Kidney (tissue), 13 donors: ENCODE measurements at regions not wholly inside any gene's neighbourhood (a gene's known extent, or its start where the extent isn't known, plus 50 kb on each side); places are given as distances from the start of the nearest gene placed in this dataset.

Experiments used
- DNase-seq, 5 donors: peaks; one replicate each; pipeline ENCODE4 v3.0.0-alpha.2; 2013 to 2020
- FAIRE-seq: peaks from 2 replicates; lab custom pipeline; 2012; peaks lifted over from hg19 to GRCh38; lab: Jason Lieb, UNC
- H3K27ac ChIP-seq, 2 donors: one replicate each; pipeline ENCODE4 v1.7.0; 2013; ENCODE audit warnings: low read depth in 2 of 2, low read length in 2 of 2, inconsistent platforms in 1 of 2
- H3K27me3 ChIP-seq: one replicate; pipeline ENCODE4 v1.7.1; 2013; ENCODE audit warnings: low read length, inconsistent platforms; ENCODE audit not compliant: control insufficient read depth, insufficient read depth
- H3K36me3 ChIP-seq, 3 donors: one replicate each; pipeline versions ENCODE4 v1.7.0 to v1.7.1; 2013; ENCODE audit warnings: low read length in 3 of 3, control low read depth in 1 of 3, inconsistent platforms in 1 of 3; ENCODE audit not compliant: insufficient read depth in 3 of 3, control insufficient read depth in 2 of 3
- H3K4me1 ChIP-seq, 3 donors: one replicate each; pipeline versions ENCODE4 v1.7.0 to v1.7.1; 2013; ENCODE audit warnings: low read length in 3 of 3, inconsistent platforms in 1 of 3, low read depth in 1 of 3; ENCODE audit not compliant: control insufficient read depth in 2 of 3, insufficient read depth in 2 of 3
- H3K4me3 ChIP-seq, 3 donors: one replicate each; pipeline versions ENCODE4 v1.7.0 to v1.8.1; 2013; ENCODE audit warnings: low read length in 3 of 3, control low read depth in 1 of 3, inconsistent platforms in 1 of 3
- H3K9ac ChIP-seq, 3 donors: one replicate each; pipeline versions ENCODE4 v1.7.0 to v1.7.1; 2013; ENCODE audit warnings: low read length in 3 of 3, control low read depth in 1 of 3, inconsistent platforms in 1 of 3
- H3K9me3 ChIP-seq, 3 donors: one replicate each; pipeline versions ENCODE4 v1.7.0 to v1.7.1; 2013; ENCODE audit warnings: low read length in 3 of 3, control low read depth in 1 of 3, inconsistent platforms in 1 of 3; ENCODE audit not compliant: control insufficient read depth in 2 of 3, insufficient read depth in 1 of 3
- intact Hi-C: fragments of 100-400 bp; cut with DNase I; formaldehyde crosslinking; loops from one replicate; pipeline ENCODE4 v1.11.1; 2022
- TF ChIP-seq, protein P1 (sequence below): IDR thresholded peaks from 3 replicates; pipeline ENCODE4 v1.5.1; 2012; ENCODE audit warnings: mild to moderate bottlenecking, moderate library complexity, borderline replicate concordance; ENCODE audit not compliant: insufficient read depth; ENCODE audit errors: extremely low read depth
- donor health status: control.
- donor health status: control.
- donor health status: control.
- donor health status: control.
- donor health status: control.
- donor health status: DM: yes; HTN: yes; CAD: no.
- donor health status: Normal renal cell carcinoma (clear cell type).

DNA sequence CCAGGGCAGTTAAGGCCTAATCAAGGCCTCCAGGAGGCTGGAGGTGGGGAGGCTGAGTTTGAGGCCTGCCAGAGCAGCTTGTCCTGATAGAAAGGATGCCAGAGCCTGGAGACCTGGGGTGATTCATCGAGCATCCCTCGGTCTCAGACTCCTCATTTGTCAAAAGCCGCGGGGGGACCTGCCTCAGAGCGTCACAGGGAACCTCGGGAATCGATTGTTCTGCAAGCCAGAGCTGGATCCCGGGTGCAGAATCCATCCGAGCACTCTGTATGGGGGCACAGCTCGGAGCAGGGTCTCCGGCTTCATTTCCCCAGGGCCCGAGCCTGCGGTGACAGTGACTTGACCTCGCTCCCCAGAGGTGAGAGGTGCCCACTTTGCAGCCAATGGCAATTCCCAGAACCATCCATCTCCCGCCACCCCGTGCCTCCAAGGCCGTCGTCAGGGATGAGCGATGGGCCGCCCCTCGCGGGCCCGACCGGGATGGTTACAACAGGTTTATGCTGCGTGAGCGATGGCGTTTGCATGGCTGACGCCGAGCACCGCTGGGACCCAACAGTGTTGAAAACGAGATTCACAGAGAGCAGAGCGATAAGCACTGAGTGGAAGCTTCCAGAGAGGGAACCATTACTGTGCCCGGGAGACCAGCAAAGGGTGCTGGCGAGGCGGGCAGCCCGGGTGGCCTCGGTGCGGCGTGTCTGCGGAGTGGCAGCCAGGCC, 117.1 kb upstream of the GSE1 start:
- Histone ChIP-seq H3K27me3 (no peaks in the 10 kb centered on the region), H3K4me3 (no peak overlapping the region), H3K27ac (no peak overlapping the region), H3K36me3 (peaks cover 0 to 2% (median 0%) of the 10 kb centered on the region in 3 donors), H3K9me3 (no peaks in the 10 kb centered on the region), H3K4me1 (peaks cover 0 to 18% (median 14%) of the 10 kb centered on the region in 3 donors), H3K9ac (no peak overlapping the region)
- intact Hi-C loops = no loop called here
- peak in 1 of 5 donors; percentile 54 for DNase-seq
- TF ChIP-seq, protein P1, sequence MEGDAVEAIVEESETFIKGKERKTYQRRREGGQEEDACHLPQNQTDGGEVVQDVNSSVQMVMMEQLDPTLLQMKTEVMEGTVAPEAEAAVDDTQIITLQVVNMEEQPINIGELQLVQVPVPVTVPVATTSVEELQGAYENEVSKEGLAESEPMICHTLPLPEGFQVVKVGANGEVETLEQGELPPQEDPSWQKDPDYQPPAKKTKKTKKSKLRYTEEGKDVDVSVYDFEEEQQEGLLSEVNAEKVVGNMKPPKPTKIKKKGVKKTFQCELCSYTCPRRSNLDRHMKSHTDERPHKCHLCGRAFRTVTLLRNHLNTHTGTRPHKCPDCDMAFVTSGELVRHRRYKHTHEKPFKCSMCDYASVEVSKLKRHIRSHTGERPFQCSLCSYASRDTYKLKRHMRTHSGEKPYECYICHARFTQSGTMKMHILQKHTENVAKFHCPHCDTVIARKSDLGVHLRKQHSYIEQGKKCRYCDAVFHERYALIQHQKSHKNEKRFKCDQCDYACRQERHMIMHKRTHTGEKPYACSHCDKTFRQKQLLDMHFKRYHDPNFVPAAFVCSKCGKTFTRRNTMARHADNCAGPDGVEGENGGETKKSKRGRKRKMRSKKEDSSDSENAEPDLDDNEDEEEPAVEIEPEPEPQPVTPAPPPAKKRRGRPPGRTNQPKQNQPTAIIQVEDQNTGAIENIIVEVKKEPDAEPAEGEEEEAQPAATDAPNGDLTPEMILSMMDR = no peak
- FAIRE-seq = no peak

- DNase-seq = no peak
Observed at GRCh38 chr16:85497622-85498314, 115.4 kb upstream of the GSE1 start.

DNA sequence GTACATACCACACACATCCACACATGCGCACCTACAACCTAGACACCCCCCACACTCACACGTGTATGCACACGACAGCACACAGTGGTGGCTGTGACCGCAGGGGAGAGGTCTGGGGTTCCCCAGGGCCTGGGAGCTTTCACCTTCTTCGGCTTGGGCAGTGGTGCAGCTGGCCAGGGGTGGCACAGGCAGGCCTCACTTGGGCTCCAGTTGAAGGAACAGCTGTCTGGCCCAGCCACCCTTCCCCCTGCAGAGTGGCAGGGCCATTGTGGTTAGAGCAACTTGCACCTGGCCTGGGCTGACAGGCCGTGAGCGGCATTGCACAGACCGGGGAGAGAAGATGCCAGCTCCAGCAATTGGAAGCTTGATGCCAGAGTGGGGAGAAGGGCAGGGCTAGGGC, 114.5 kb upstream of the GSE1 start:
- FAIRE-seq (no peak), DNase-seq (no peak)
- Histone ChIP-seq H3K4me1 (no peaks in the 10 kb centered on the region), H3K4me3 (no peak overlapping the region), H3K27ac (no peak overlapping the region), H3K36me3 (peaks cover 0 to 2% (median 0%) of the 10 kb centered on the region in 3 donors), H3K9ac (no peak overlapping the region), H3K27me3 (no peaks in the 10 kb centered on the region), H3K9me3 (no peaks in the 10 kb centered on the region)
- TF ChIP-seq, protein P1 = no peak
- intact Hi-C loops = no loop called here

More at GRCh38 chr16:85497622-85498314, 115.4 kb upstream of the GSE1 start:
- no peak for FAIRE-seq
- Histone ChIP-seq H3K27ac (no peak overlapping the region), H3K27me3 (no peaks in the 10 kb centered on the region), H3K4me1 (peaks cover 0 to 3% (median 0%) of the 10 kb centered on the region in 3 donors), H3K36me3 (peaks cover 0 to 2% (median 0%) of the 10 kb centered on the region in 3 donors), H3K9me3 (no peaks in the 10 kb centered on the region), H3K9ac (no peak overlapping the region), H3K4me3 (peak overlapping the region in 1 of 3 donors; percentile 24)
- TF ChIP-seq, protein P1 = no peak
- intact Hi-C loops = no loop called here
